PC-3 (cell line): ENCODE measurements at regions not wholly inside any gene's neighbourhood (a gene's known extent, or its start where the extent isn't known, plus 50 kb on each side); places are given as distances from the start of the nearest gene placed in this dataset.

Experiments used
- ATAC-seq: fragments of 200-7000 bp; cut with Tn5 transposase; 2 replicates; pipeline ENCODE4 v1.9.1; 2020; ENCODE audit warnings: mild to moderate bottlenecking, moderate library complexity
- BruUV-seq: library from RNA; stranded (reverse); fragments of 400-500 nt; replicated peaks from 2 replicates; lab custom pipeline; 2021; lab: Mats Ljungman, UMichigan
- CTCF ChIA-PET: fragments of 300-600 bp; sonication (Branson Sonifier 250); formaldehyde crosslinking; loops from one replicate; lab custom pipeline; 2022; ENCODE audit warnings: antibody characterized with exemption; lab: Charles Lee
- POLR2A ChIA-PET: fragments of 300-600 bp; sonication (Branson Sonifier 250); formaldehyde crosslinking; loops from one replicate; lab custom pipeline; 2022; ENCODE audit warnings: antibody characterized with exemption; ENCODE audit not compliant: unreplicated experiment; lab: Charles Lee
- DNase-seq: peaks from one replicate; pipeline ENCODE4 v3.0.0-alpha.2; 2015
- H2AFZ ChIP-seq: fragments of 300-600 bp; sonication (generic); 2 replicates; pipeline ENCODE4 v1.6.0; 2016; ENCODE audit warnings: antibody characterized with exemption, low read length
- H3F3A ChIP-seq: fragments of 300-600 bp; sonication (generic); one replicate; pipeline ENCODE4 v1.6.0; 2017; ENCODE audit warnings: antibody characterized with exemption, low read length, control low read depth, mild to moderate bottlenecking; ENCODE audit not compliant: unreplicated experiment
- H3K27ac ChIP-seq: fragments of 300-600 bp; sonication (generic); 2 replicates; pipeline ENCODE4 v1.5.1; 2016; ENCODE audit warnings: mild to moderate bottlenecking, low read length
- H3K27me3 ChIP-seq: fragments of 300-600 bp; sonication (generic); 2 replicates; pipeline ENCODE4 v1.6.1; 2016; ENCODE audit warnings: low read length, mixed read lengths
- H3K36me3 ChIP-seq: fragments of 300-600 bp; sonication (generic); 2 replicates; pipeline ENCODE4 v1.6.1; 2016; ENCODE audit warnings: low read depth, mixed run types, low read length, mixed read lengths
- H3K4me1 ChIP-seq: fragments of 300-600 bp; sonication (generic); 2 replicates; pipeline ENCODE4 v1.5.1; 2016; ENCODE audit warnings: low read length; ENCODE audit not compliant: insufficient read depth
- H3K4me2 ChIP-seq: fragments of 300-600 bp; sonication (generic); 2 replicates; pipeline ENCODE4 v1.6.0; 2016; ENCODE audit warnings: low read length
- H3K4me3 ChIP-seq: fragments of 300-600 bp; sonication (generic); 2 replicates; pipeline ENCODE4 v1.5.1; 2016; ENCODE audit warnings: mild to moderate bottlenecking, low read length, mixed read lengths
- H3K79me2 ChIP-seq: fragments of 300-600 bp; sonication (generic); 2 replicates; pipeline ENCODE4 v1.6.1; 2017; ENCODE audit warnings: low read length, mixed read lengths
- H3K9ac ChIP-seq: fragments of 300-600 bp; sonication (generic); 2 replicates; pipeline ENCODE4 v1.6.0; 2016; ENCODE audit warnings: mild to moderate bottlenecking, low read length
- H3K9me2 ChIP-seq: fragments of 300-600 bp; sonication (generic); replicated peaks from 2 replicates; pipeline ENCODE4 v1.6.1; 2016; ENCODE audit warnings: mixed run types, low read length, mixed read lengths
- H3K9me3 ChIP-seq: fragments of 300-600 bp; sonication (generic); 2 replicates; pipeline ENCODE4 v1.6.1; 2016; ENCODE audit warnings: low read length, mixed read lengths
- H4K20me1 ChIP-seq: fragments of 300-600 bp; sonication (generic); 2 replicates; pipeline ENCODE4 v1.6.1; 2016; ENCODE audit warnings: low read length, mixed read lengths
- CTCF ChIP-seq: fragments of 300-600 bp; sonication (generic); conservative IDR thresholded peaks from 2 replicates; pipeline ENCODE4 v1.5.1; 2017; ENCODE audit warnings: antibody characterized with exemption, low read depth, mild to moderate bottlenecking, low read length
- EZH2 ChIP-seq: fragments of 300-600 bp; sonication (generic); IDR thresholded peaks from one replicate; pipeline ENCODE4 v1.6.1; 2017; ENCODE audit warnings: antibody characterized with exemption, mild to moderate bottlenecking, low read length; ENCODE audit not compliant: unreplicated experiment
- EZH2phosphoT487 ChIP-seq: fragments of 300-600 bp; sonication (generic); IDR thresholded peaks from 2 replicates; pipeline ENCODE4 v1.6.1; 2018; ENCODE audit warnings: mild to moderate bottlenecking, antibody characterized with exemption, low read length, borderline replicate concordance
- intact Hi-C: fragments of 100-400 bp; cut with micrococcal nuclease; formaldehyde crosslinking; loops from 2 replicates; pipeline ENCODE4 v1.9.0; 2023

- Histone ChIP-seq H3K27ac (peak overlapping the region; percentile 85), H3K9me2 (no peaks in the 10 kb centered on the region), H2AFZ (no peak overlapping the region), H3K9ac (peak overlapping the region; percentile 34), H4K20me1 (no peaks in the 10 kb centered on the region), H3K9me3 (no peaks in the 10 kb centered on the region), H3K79me2 (no peaks in the 10 kb centered on the region), H3K36me3 (no peaks in the 10 kb centered on the region), H3K4me2 (peak overlapping the region; percentile 48; the same call in 1 of the 2 replicates), H3K4me3 (no peak overlapping the region), H3K4me1 (peaks cover 21% of the 10 kb centered on the region), H3F3A (no peaks in the 10 kb centered on the region), H3K27me3 (no peaks in the 10 kb centered on the region)
- no TSS peak for BruUV-seq
- DNase-seq (peak; percentile 6), ATAC-seq (no peak)
- ChIA-PET POLR2A (no interaction called here), CTCF (interaction anchor here (0.5 to 0.6 kb wide), 3 partner anchors 65 to 253 kb away, joined by 4 read pairs; no protein-coding TSS in a partner anchor)
- TF ChIP-seq EZH2phosphoT487 (no peak), CTCF (0 out of 2 replicates have a peak, but pooled peaks have one; percentile 20)
- intact Hi-C loops = no loop called here
Observed at GRCh38 chr13:47420020-47420419, 523.2 kb upstream of the HTR2A start.

GRCh38 chr13:47418206-47418920, 521.5 kb upstream of the HTR2A start:
- no TSS peak for BruUV-seq
- intact Hi-C loops = no loop called here
- POLR2A ChIA-PET = no interaction called here

More at GRCh38 chr13:47418206-47418920, 521.5 kb upstream of the HTR2A start:
- Histone ChIP-seq H3K9ac (no peak overlapping the region), H3K27me3 (no peaks in the 10 kb centered on the region), H3K4me2 (no peak overlapping the region), H3K36me3 (no peaks in the 10 kb centered on the region), H3K4me3 (no peak overlapping the region), H3K9me2 (no peaks in the 10 kb centered on the region), H3K9me3 (no peaks in the 10 kb centered on the region), H3K79me2 (no peaks in the 10 kb centered on the region), H2AFZ (no peak overlapping the region), H3K27ac (no peak overlapping the region), H3K4me1 (peaks cover 21% of the 10 kb centered on the region), H4K20me1 (no peaks in the 10 kb centered on the region), H3F3A (no peaks in the 10 kb centered on the region)
- CTCF ChIA-PET = no interaction called here
- DNase-seq (no peak), ATAC-seq (no peak)
- TF ChIP-seq CTCF = no peak
- no peak for TF ChIP-seq EZH2phosphoT487
- no peak for TF ChIP-seq EZH2
